ENCODE measurements at regions not wholly inside any gene's neighbourhood (a gene's known extent, or its start where the extent isn't known, plus 50 kb on each side); places are given as distances from the start of the nearest gene placed in this dataset.

- no peak for DNase-seq (ENCODE audit: low spot score)
These were observed 95.6 kb downstream of the RASSF10 start for GRCh38 chr11:13104619-13105236.

GRCh38 chr11:13105237-13105844 lies 96.2 kb downstream of the RASSF10 start:
- no peak for DNase-seq (ENCODE audit: low spot score)

- DNase-seq (ENCODE audit: low spot score) = no peak
These were observed 98.5 kb downstream of the RASSF10 start for GRCh38 chr11:13107544-13108044.

- no peak for DNase-seq (ENCODE audit: low spot score)
These were observed 99.3 kb downstream of the RASSF10 start for GRCh38 chr11:13108416-13108815.

GRCh38 chr11:13109616-13110015 lies 100.5 kb downstream of the RASSF10 start:
- no peak for DNase-seq (ENCODE audit: low spot score)

GRCh38 chr11:13110145-13110544 lies 101.0 kb downstream of the RASSF10 start:
- DNase-seq (ENCODE audit: low spot score) = no peak

- no peak for DNase-seq (ENCODE audit: low spot score)
These were observed 102.1 kb downstream of the RASSF10 start for GRCh38 chr11:13110929-13111812.

GRCh38 chr11:13111813-13112130 lies 102.7 kb downstream of the RASSF10 start:
- no peak for DNase-seq (ENCODE audit: low spot score)

- DNase-seq (ENCODE audit: low spot score) = peak; percentile 84
These were observed 105.7 kb downstream of the RASSF10 start for GRCh38 chr11:13114566-13115379.

GRCh38 chr11:13115380-13115675 lies 106.2 kb downstream of the RASSF10 start:
- DNase-seq (ENCODE audit: low spot score) = no peak

GRCh38 chr11:13116491-13116890 lies 107.4 kb downstream of the RASSF10 start:
- no peak for DNase-seq (ENCODE audit: low spot score)

- DNase-seq (ENCODE audit: low spot score) = no peak
These were observed 108.2 kb downstream of the RASSF10 start for GRCh38 chr11:13117344-13117743.

GRCh38 chr11:13118194-13118593 lies 109.1 kb downstream of the RASSF10 start:
- no peak for DNase-seq (ENCODE audit: low spot score)

- no peak for DNase-seq (ENCODE audit: low spot score)
These were observed 109.5 kb downstream of the RASSF10 start for GRCh38 chr11:13118650-13119049.

GRCh38 chr11:13119361-13119760 lies 110.2 kb downstream of the RASSF10 start:
- no peak for DNase-seq (ENCODE audit: low spot score)

- no peak for DNase-seq (ENCODE audit: low spot score)
These were observed 110.9 kb downstream of the RASSF10 start for GRCh38 chr11:13119941-13120520.

- DNase-seq (ENCODE audit: low spot score) = no peak
These were observed 111.6 kb downstream of the RASSF10 start for GRCh38 chr11:13120691-13121090.

GRCh38 chr11:13126430-13126829 lies 117.3 kb downstream of the RASSF10 start:
- no peak for DNase-seq (ENCODE audit: low spot score)

- DNase-seq (ENCODE audit: low spot score) = no peak
These were observed 118.0 kb downstream of the RASSF10 start for GRCh38 chr11:13127161-13127560.

- no peak for DNase-seq (ENCODE audit: low spot score)
These were observed 119.2 kb downstream of the RASSF10 start for GRCh38 chr11:13128354-13128753.

- no peak for DNase-seq (ENCODE audit: low spot score)
These were observed 125.0 kb downstream of the RASSF10 start for GRCh38 chr11:13134066-13134465.

GRCh38 chr11:13134886-13135285 lies 125.8 kb downstream of the RASSF10 start:
- DNase-seq (ENCODE audit: low spot score) = no peak
